ENCODE measurements at regions not wholly inside any gene's neighbourhood (a gene's known extent, or its start where the extent isn't known, plus 50 kb on each side); places are given as distances from the start of the nearest gene placed in this dataset.
"Not testable (repeated sequence)": the region's sequence is repeated elsewhere in the genome, so short reads cannot be mapped to it uniquely, and the experiment has no call there.

- TF ChIP-seq CTCF (conservative IDR thresholded peaks at IDR 0.05; ENCODE audit: low read depth in 2 of 2); JUNB (IDR thresholded peaks at IDR 0.05; ENCODE audit: unreplicated experiment); POLR2AphosphoS5 (IDR thresholded peaks at IDR 0.05; ENCODE audit: low read depth); EZH2 (IDR thresholded peaks at IDR 0.05; ENCODE audit: low read depth, unreplicated experiment): not testable (repeated sequence)
Measured at GRCh38 chr10:77740396-77740795, 102.8 kb upstream of the KCNMA1 start.

Data from GM23338 (cell line).